OCI-LY7 (cell line): ENCODE measurements at regions not wholly inside any gene's neighbourhood (a gene's known extent, or its start where the extent isn't known, plus 50 kb on each side); places are given as distances from the start of the nearest gene placed in this dataset.

Experiments
- BruUV-seq: library from RNA; stranded (reverse); fragments of 400-500 nt; replicated peaks from 2 replicates; lab custom pipeline; 2021; lab: Mats Ljungman, UMichigan
- CTCF ChIA-PET: fragments of 300-600 bp; sonication (Branson Sonifier 250); formaldehyde crosslinking; loops from one replicate; lab custom pipeline; 2022; ENCODE audit warnings: antibody characterized with exemption; ENCODE audit not compliant: unreplicated experiment; lab: Charles Lee
- POLR2A ChIA-PET: fragments of 300-600 bp; sonication (Branson Sonifier 250); formaldehyde crosslinking; loops from one replicate; lab custom pipeline; 2022; ENCODE audit warnings: antibody characterized with exemption; lab: Charles Lee
- DNase-seq: peaks from one replicate; pipeline ENCODE4 v3.0.0-alpha.2; 2015; ENCODE audit warnings: low spot score
- H2AFZ ChIP-seq: fragments of 200-600 bp; sonication (generic), shearing (Covaris generic); 2 replicates; pipeline ENCODE4 v1.6.1; 2014; ENCODE audit warnings: mild to moderate bottlenecking, antibody characterized with exemption, low read length, moderate library complexity
- H3K27ac ChIP-seq: fragments of 200-600 bp; sonication (generic); 2 replicates; pipeline ENCODE4 v1.5.1; 2014; ENCODE audit warnings: mixed run types, low read depth, mild to moderate bottlenecking, moderate library complexity, low read length, inconsistent platforms; ENCODE audit not compliant: poor library complexity, severe bottlenecking
- H3K36me3 ChIP-seq: fragments of 200-600 bp; sonication (generic); 2 replicates; pipeline ENCODE4 v1.6.1; 2014; ENCODE audit warnings: mild to moderate bottlenecking, antibody characterized with exemption, low read length, moderate library complexity, mixed read lengths; ENCODE audit not compliant: insufficient read depth
- H3K4me1 ChIP-seq: fragments of 200-600 bp; sonication (generic); 2 replicates; pipeline ENCODE4 v1.5.1; 2014; ENCODE audit warnings: mild to moderate bottlenecking, low read length; ENCODE audit not compliant: insufficient read depth, poor library complexity, severe bottlenecking
- H3K4me2 ChIP-seq: fragments of 200-600 bp; sonication (generic); 2 replicates; pipeline ENCODE4 v1.6.1; 2014; ENCODE audit warnings: mild to moderate bottlenecking, low read length
- H3K4me3 ChIP-seq: fragments of 200-600 bp; sonication (generic); 2 replicates; pipeline ENCODE4 v1.5.1; 2014; ENCODE audit warnings: mild to moderate bottlenecking, low read depth, low read length; ENCODE audit not compliant: poor library complexity, severe bottlenecking
- H3K79me2 ChIP-seq: fragments of 200-600 bp; sonication (generic); 2 replicates; pipeline ENCODE4 v1.6.1; 2016; ENCODE audit warnings: low read depth, mild to moderate bottlenecking, low read length, moderate library complexity, mixed read lengths; ENCODE audit not compliant: insufficient read depth
- H3K9me2 ChIP-seq: fragments of 200-600 bp; sonication (generic); 2 replicates; pipeline ENCODE4 v1.6.1; 2016; ENCODE audit warnings: mild to moderate bottlenecking, low read length, mixed read lengths; ENCODE audit not compliant: insufficient read depth
- H3K9me3 ChIP-seq: fragments of 200-600 bp; sonication (generic); 2 replicates; pipeline ENCODE4 v1.6.1; 2014; ENCODE audit warnings: mild to moderate bottlenecking, mixed run types, low read length, mixed read lengths
- H4K20me1 ChIP-seq: fragments of 200-600 bp; sonication (generic); 2 replicates; pipeline ENCODE4 v1.6.1; 2014; ENCODE audit warnings: mild to moderate bottlenecking, antibody characterized with exemption, low read length, moderate library complexity, mixed read lengths; ENCODE audit not compliant: insufficient read depth
- EZH2phosphoT487 ChIP-seq: fragments of 200-600 bp; sonication (generic); IDR thresholded peaks from 2 replicates; pipeline ENCODE4 v1.6.1; 2018; ENCODE audit warnings: low read depth, borderline replicate concordance, mild to moderate bottlenecking, mixed run types, antibody characterized with exemption, low read length, moderate library complexity, mixed read lengths
- intact Hi-C: fragments of 100-400 bp; cut with micrococcal nuclease; formaldehyde crosslinking; loops from one replicate; pipeline ENCODE4 v1.10.0; 2022; ENCODE audit not compliant: unreplicated experiment
- TF ChIP-seq, protein P1 (sequence below): fragments of 200-600 bp; sonication (generic); conservative IDR thresholded peaks from 2 replicates; pipeline ENCODE4 v1.5.1; 2014; ENCODE audit warnings: mild to moderate bottlenecking, antibody characterized with exemption, low read length, moderate library complexity, mixed read lengths

- no TSS peak for BruUV-seq
- POLR2A ChIA-PET, result no interaction called here
- no peaks in the 10 kb centered on the region for H3K79me2 ChIP-seq
- no peak overlapping the region for H3K4me3 ChIP-seq
- no peaks in the 10 kb centered on the region for H3K4me1 ChIP-seq
- H3K4me2 ChIP-seq, result no peak overlapping the region
- H2AFZ ChIP-seq, result no peak overlapping the region
- no peaks in the 10 kb centered on the region for H4K20me1 ChIP-seq
- no peak for DNase-seq
- H3K9me3 ChIP-seq, result no peaks in the 10 kb centered on the region
- H3K36me3 ChIP-seq, result no peaks in the 10 kb centered on the region
- H3K9me2 ChIP-seq, result no peaks in the 10 kb centered on the region
- no peak overlapping the region for H3K27ac ChIP-seq
- CTCF ChIA-PET, result no interaction called here
- intact Hi-C loops, result no loop called here
- TF ChIP-seq EZH2phosphoT487, result no peak
- TF ChIP-seq, protein P1, sequence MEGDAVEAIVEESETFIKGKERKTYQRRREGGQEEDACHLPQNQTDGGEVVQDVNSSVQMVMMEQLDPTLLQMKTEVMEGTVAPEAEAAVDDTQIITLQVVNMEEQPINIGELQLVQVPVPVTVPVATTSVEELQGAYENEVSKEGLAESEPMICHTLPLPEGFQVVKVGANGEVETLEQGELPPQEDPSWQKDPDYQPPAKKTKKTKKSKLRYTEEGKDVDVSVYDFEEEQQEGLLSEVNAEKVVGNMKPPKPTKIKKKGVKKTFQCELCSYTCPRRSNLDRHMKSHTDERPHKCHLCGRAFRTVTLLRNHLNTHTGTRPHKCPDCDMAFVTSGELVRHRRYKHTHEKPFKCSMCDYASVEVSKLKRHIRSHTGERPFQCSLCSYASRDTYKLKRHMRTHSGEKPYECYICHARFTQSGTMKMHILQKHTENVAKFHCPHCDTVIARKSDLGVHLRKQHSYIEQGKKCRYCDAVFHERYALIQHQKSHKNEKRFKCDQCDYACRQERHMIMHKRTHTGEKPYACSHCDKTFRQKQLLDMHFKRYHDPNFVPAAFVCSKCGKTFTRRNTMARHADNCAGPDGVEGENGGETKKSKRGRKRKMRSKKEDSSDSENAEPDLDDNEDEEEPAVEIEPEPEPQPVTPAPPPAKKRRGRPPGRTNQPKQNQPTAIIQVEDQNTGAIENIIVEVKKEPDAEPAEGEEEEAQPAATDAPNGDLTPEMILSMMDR, result no peak
Measured at GRCh38 chr18:68447286-68447685, 267.6 kb downstream of the TMX3 start.

GRCh38 chr18:68445668-68446426, 269.1 kb downstream of the TMX3 start:
- intact Hi-C loops, result no loop called here
- BruUV-seq, result no TSS peak
- no peak overlapping the region for H3K27ac ChIP-seq
- TF ChIP-seq, protein P1, result no peak
- TF ChIP-seq EZH2phosphoT487, result no peak
- H3K4me2 ChIP-seq, result no peak overlapping the region
- no peaks in the 10 kb centered on the region for H3K79me2 ChIP-seq
- CTCF ChIA-PET, result no interaction called here
- no peak overlapping the region for H2AFZ ChIP-seq
- no peak for DNase-seq
- no peaks in the 10 kb centered on the region for H3K36me3 ChIP-seq
- no peaks in the 10 kb centered on the region for H3K4me1 ChIP-seq
- no peak overlapping the region for H3K4me3 ChIP-seq
- POLR2A ChIA-PET, result interaction anchor here (0.7 kb wide), 1 partner anchor 663 kb away, joined by 3 read pairs; no protein-coding TSS in a partner anchor
- no peaks in the 10 kb centered on the region for H3K9me2 ChIP-seq
- no peaks in the 10 kb centered on the region for H4K20me1 ChIP-seq
- H3K9me3 ChIP-seq, result no peaks in the 10 kb centered on the region

- POLR2A ChIA-PET, result interaction anchor here (0.7 kb wide), 1 partner anchor 143 kb away, joined by 3 read pairs; no protein-coding TSS in a partner anchor
- no peaks in the 10 kb centered on the region for H3K9me2 ChIP-seq
- no peak for DNase-seq
- H3K4me1 ChIP-seq, result no peaks in the 10 kb centered on the region
- H3K27ac ChIP-seq, result no peak overlapping the region
- intact Hi-C loops, result no loop called here
- no peak overlapping the region for H3K4me2 ChIP-seq
- no peak overlapping the region for H2AFZ ChIP-seq
- CTCF ChIA-PET, result no interaction called here
- H3K79me2 ChIP-seq, result no peaks in the 10 kb centered on the region
- TF ChIP-seq EZH2phosphoT487, result no peak
- TF ChIP-seq, protein P1, result no peak
- H3K9me3 ChIP-seq, result no peaks in the 10 kb centered on the region
- no peaks in the 10 kb centered on the region for H4K20me1 ChIP-seq
- H3K36me3 ChIP-seq, result no peaks in the 10 kb centered on the region
- no peak overlapping the region for H3K4me3 ChIP-seq
- BruUV-seq, result no TSS peak
Measured at GRCh38 chr18:68445136-68445535, 269.8 kb downstream of the TMX3 start.
